HCT116 (cell line): ENCODE measurements at regions not wholly inside any gene's neighbourhood (a gene's known extent, or its start where the extent isn't known, plus 50 kb on each side); places are given as distances from the start of the nearest gene placed in this dataset.

Source experiments
- ATAC-seq: fragments of 200-7000 bp; cut with Tn5 transposase; 2 replicates; pipeline ENCODE4 v1.9.1; 2020; ENCODE audit warnings: mild to moderate bottlenecking, moderate library complexity
- BruUV-seq: library from RNA; stranded (reverse); fragments of 400-500 nt; replicated peaks from 2 replicates; lab custom pipeline; 2021; lab: Mats Ljungman, UMichigan
- CTCF ChIA-PET: fragments of 300-600 bp; sonication (Branson Sonifier 250); formaldehyde crosslinking; loops from one replicate; lab custom pipeline; 2021; ENCODE audit warnings: antibody characterized with exemption; lab: Charles Lee
- POLR2A ChIA-PET: fragments of 300-600, 350-600 bp; sonication (Branson Sonifier 250); formaldehyde crosslinking; loops from one replicate; lab custom pipeline; 2021; ENCODE audit warnings: antibody characterized with exemption; lab: Charles Lee
- RAD21 ChIA-PET, 2 experiments: fragments of 300-600 bp; sonication (Branson Sonifier 250); formaldehyde crosslinking; loops; one replicate each; lab custom pipeline; 2023; ENCODE audit warnings: low total read pairs in 2 of 2; ENCODE audit not compliant: uncharacterized antibody in 2 of 2, unreplicated experiment in 2 of 2, low non-redundant PET in 1 of 2; lab: Charles Lee
- DNase-seq: peaks from one replicate; pipeline ENCODE4 v3.0.0-alpha.2; 2010; ENCODE audit warnings: low read depth, low spot score
- H2AFZ ChIP-seq: fragments of 200-600 bp; shearing (Covaris generic), sonication (generic); 2 replicates; pipeline ENCODE4 v1.6.1; 2017; ENCODE audit warnings: low read depth, mixed run types, mixed read lengths, antibody characterized with exemption, low read length; ENCODE audit not compliant: poor library complexity, severe bottlenecking
- H3K27ac ChIP-seq: 2 replicates; pipeline ENCODE4 v1.5.1; 2012; ENCODE audit warnings: low read depth, low read length
- H3K27me3 ChIP-seq: fragments of 200-600 bp; sonication (generic); 2 replicates; pipeline ENCODE4 v1.6.1; 2016; ENCODE audit warnings: mixed run types, low read length, mixed read lengths; ENCODE audit not compliant: insufficient read depth
- H3K36me3 ChIP-seq, 2 experiments: fragments of 200-500 bp in 1 of 2; fragments of 200-600 bp in 1 of 2; sonication (Bioruptor generic) in 1 of 2; sonication (generic) in 1 of 2; 2 replicates each; pipeline versions ENCODE4 v1.5.1 to v1.6.1; 2014 to 2016; ENCODE audit warnings: low read length in 2 of 2, inconsistent platforms in 1 of 2, mixed read lengths in 1 of 2, mixed run types in 1 of 2; ENCODE audit not compliant: insufficient read depth in 2 of 2, control insufficient read depth in 1 of 2
- H3K4me1 ChIP-seq, 2 experiments: fragments of 200-600 bp in 1 of 2; sonication (generic) in 1 of 2; 2 replicates each; pipeline versions ENCODE4 v1.5.1 to v1.6.1; 2012 to 2017; ENCODE audit warnings: low read length in 2 of 2, inconsistent platforms in 1 of 2, mild to moderate bottlenecking in 1 of 2, mixed read lengths in 1 of 2, mixed run types in 1 of 2, moderate library complexity in 1 of 2; ENCODE audit not compliant: insufficient read depth in 2 of 2, control insufficient read depth in 1 of 2
- H3K4me2 ChIP-seq: fragments of 200-600 bp; sonication (generic); 2 replicates; pipeline ENCODE4 v1.6.1; 2017; ENCODE audit warnings: mixed run types, low read length, mixed read lengths
- H3K4me3 ChIP-seq, 2 experiments: fragments of 200-600 bp in 1 of 2; sonication (generic) in 1 of 2; replicated peaks in 1 of 2; 2 replicates each; pipeline ENCODE4 v1.5.1; 2011 to 2016; ENCODE audit warnings: low read length in 2 of 2, control low read depth in 1 of 2, low read depth in 1 of 2, mild to moderate bottlenecking in 1 of 2, mixed read lengths in 1 of 2, mixed run types in 1 of 2
- H3K79me2 ChIP-seq: fragments of 200-600 bp; sonication (generic); 2 replicates; pipeline ENCODE4 v1.6.1; 2017; ENCODE audit warnings: mild to moderate bottlenecking, mixed run types, low read length, moderate library complexity, mixed read lengths; ENCODE audit not compliant: insufficient read depth
- H3K9ac ChIP-seq: fragments of 200-600 bp; sonication (generic); 2 replicates; pipeline ENCODE4 v1.6.1; 2016; ENCODE audit warnings: low read length, mixed read lengths
- H3K9me2 ChIP-seq: fragments of 200-600 bp; sonication (generic), shearing (Covaris generic); 2 replicates; pipeline ENCODE4 v1.6.1; 2017; ENCODE audit warnings: mixed run types, mild to moderate bottlenecking, moderate library complexity; ENCODE audit not compliant: insufficient read depth
- H3K9me3 ChIP-seq, 2 experiments: fragments of 200-500 bp in 1 of 2; fragments of 200-600 bp in 1 of 2; sonication (Bioruptor generic) in 1 of 2; sonication (generic) in 1 of 2; 2 replicates each; pipeline ENCODE4 v1.6.1; 2014 to 2017; ENCODE audit warnings: low read length in 2 of 2, mixed read lengths in 2 of 2, inconsistent platforms in 1 of 2, low read depth in 1 of 2, mild to moderate bottlenecking in 1 of 2, mixed run types in 1 of 2, moderate library complexity in 1 of 2; ENCODE audit not compliant: control insufficient read depth in 1 of 2, insufficient read depth in 1 of 2
- H4K20me1 ChIP-seq: fragments of 200-600 bp; sonication (generic), shearing (Covaris generic); 2 replicates; pipeline ENCODE4 v1.6.1; 2017; ENCODE audit warnings: mixed run types, mild to moderate bottlenecking, moderate library complexity; ENCODE audit not compliant: insufficient read depth
- CEBPB ChIP-seq: IDR thresholded peaks from 2 replicates; pipeline ENCODE4 v1.6.1; 2012; ENCODE audit warnings: low read depth
- CTCF ChIP-seq, 3 experiments: fragments of 200-600 bp in 1 of 3; sonication (generic) in 1 of 3; IDR thresholded peaks in 2 of 3; conservative IDR thresholded peaks in 1 of 3; 2 replicates each; pipeline ENCODE4 v1.5.1; 2012 to 2017; ENCODE audit warnings: low read depth in 2 of 3, low read length in 2 of 3, antibody characterized with exemption in 1 of 3, borderline replicate concordance in 1 of 3, control low read depth in 1 of 3, mild to moderate bottlenecking in 1 of 3, mixed read lengths in 1 of 3, mixed run types in 1 of 3, moderate library complexity in 1 of 3; ENCODE audit not compliant: insufficient read depth in 1 of 3
- ELF1 ChIP-seq: IDR thresholded peaks from 2 replicates; pipeline ENCODE4 v1.6.1; 2012; ENCODE audit warnings: low read depth, borderline replicate concordance
- EZH2 ChIP-seq: fragments of 200-600 bp; sonication (generic); IDR thresholded peaks from 2 replicates; pipeline ENCODE4 v1.6.1; 2017; ENCODE audit warnings: antibody characterized with exemption, mixed run types
- EZH2phosphoT487 ChIP-seq: fragments of 200-600 bp; IDR thresholded peaks from 2 replicates; pipeline ENCODE4 v1.6.1; 2018; ENCODE audit warnings: antibody characterized with exemption, borderline replicate concordance
- FOSL1 ChIP-seq: IDR thresholded peaks from 2 replicates; pipeline ENCODE4 v1.6.1; 2012; ENCODE audit warnings: low read depth
- JUND ChIP-seq: IDR thresholded peaks from 2 replicates; pipeline ENCODE4 v1.6.1; 2012
- MAX ChIP-seq: IDR thresholded peaks from 2 replicates; pipeline ENCODE4 v1.6.1; 2012
- POLR2A ChIP-seq: IDR thresholded peaks from 2 replicates; pipeline ENCODE4 v1.7.0; 2011; ENCODE audit warnings: borderline replicate concordance; ENCODE audit not compliant: insufficient read depth, insufficient read length; ENCODE audit errors: extremely low read depth
- RAD21 ChIP-seq: IDR thresholded peaks from 2 replicates; pipeline ENCODE4 v1.6.1; 2012; ENCODE audit warnings: low read depth, mild to moderate bottlenecking
- SIN3A ChIP-seq: IDR thresholded peaks from 2 replicates; pipeline ENCODE4 v1.6.1; 2012; ENCODE audit warnings: low read depth
- SP1 ChIP-seq: IDR thresholded peaks from 2 replicates; pipeline ENCODE4 v1.6.1; 2012; ENCODE audit warnings: low read depth
- SRF ChIP-seq: IDR thresholded peaks from 2 replicates; pipeline ENCODE4 v1.6.1; 2012; ENCODE audit warnings: low read depth
- TCF7L2 ChIP-seq: IDR thresholded peaks from 2 replicates; pipeline ENCODE4 v1.7.0; 2011; ENCODE audit warnings: borderline replicate concordance, inconsistent platforms; ENCODE audit not compliant: insufficient read depth, insufficient read length; ENCODE audit errors: extremely low read depth
- YY1 ChIP-seq: IDR thresholded peaks from 2 replicates; pipeline ENCODE4 v1.6.1; 2011; ENCODE audit warnings: low read length, low read depth, moderate library complexity, mild to moderate bottlenecking; ENCODE audit not compliant: insufficient replicate concordance; ENCODE audit errors: extremely low read depth
- ZFX ChIP-seq: fragments of 450-650 bp; IDR thresholded peaks from 2 replicates; pipeline ENCODE4 v1.6.1; 2017
- ZNF274 ChIP-seq: fragments of 200-500 bp; sonication (Bioruptor generic); IDR thresholded peaks from 2 replicates; pipeline ENCODE4 v1.6.1; 2014; ENCODE audit warnings: mild to moderate bottlenecking, low read depth, low read length, inconsistent platforms
- intact Hi-C: fragments of 100-400 bp; cut with micrococcal nuclease; formaldehyde crosslinking; loops from 2 replicates; pipeline ENCODE4 v1.10.0; 2022
- TF ChIP-seq, protein P1 (sequence below): IDR thresholded peaks from 2 replicates; pipeline ENCODE4 v1.6.1; 2012; ENCODE audit warnings: low read depth
- TF ChIP-seq, protein P2 (sequence below): IDR thresholded peaks from 2 replicates; pipeline ENCODE4 v1.6.1; 2011; ENCODE audit warnings: mild to moderate bottlenecking, low read length, moderate library complexity; ENCODE audit not compliant: insufficient replicate concordance; ENCODE audit errors: extremely low read depth

GRCh38 chr12:45570501-45570900 lies 159.0 kb upstream of the ARID2 start:
- ChIA-PET POLR2A (no interaction called here), RAD21 (no interaction called here), CTCF (interaction anchor here (0.7 kb wide), 1 partner anchor 27 kb away, joined by 3 read pairs; no protein-coding TSS in a partner anchor)
- Histone ChIP-seq H4K20me1 (no peaks in the 10 kb centered on the region), H3K9me2 (no peaks in the 10 kb centered on the region), H3K4me2 (no peak overlapping the region), H3K9ac (no peak overlapping the region), H2AFZ (no peak overlapping the region), H3K4me3 (no peak overlapping the region), H3K4me1 (no peaks in the 10 kb centered on the region), H3K79me2 (no peaks in the 10 kb centered on the region), H3K27me3 (no peaks in the 10 kb centered on the region), H3K36me3 (no peaks in the 10 kb centered on the region), H3K9me3 (no peaks in the 10 kb centered on the region), H3K27ac (no peak overlapping the region)
- BruUV-seq = no TSS peak
- no peak for TF ChIP-seq MAX
- TF ChIP-seq SP1 = no peak
- TF ChIP-seq FOSL1 = no peak
- TF ChIP-seq, protein P1, sequence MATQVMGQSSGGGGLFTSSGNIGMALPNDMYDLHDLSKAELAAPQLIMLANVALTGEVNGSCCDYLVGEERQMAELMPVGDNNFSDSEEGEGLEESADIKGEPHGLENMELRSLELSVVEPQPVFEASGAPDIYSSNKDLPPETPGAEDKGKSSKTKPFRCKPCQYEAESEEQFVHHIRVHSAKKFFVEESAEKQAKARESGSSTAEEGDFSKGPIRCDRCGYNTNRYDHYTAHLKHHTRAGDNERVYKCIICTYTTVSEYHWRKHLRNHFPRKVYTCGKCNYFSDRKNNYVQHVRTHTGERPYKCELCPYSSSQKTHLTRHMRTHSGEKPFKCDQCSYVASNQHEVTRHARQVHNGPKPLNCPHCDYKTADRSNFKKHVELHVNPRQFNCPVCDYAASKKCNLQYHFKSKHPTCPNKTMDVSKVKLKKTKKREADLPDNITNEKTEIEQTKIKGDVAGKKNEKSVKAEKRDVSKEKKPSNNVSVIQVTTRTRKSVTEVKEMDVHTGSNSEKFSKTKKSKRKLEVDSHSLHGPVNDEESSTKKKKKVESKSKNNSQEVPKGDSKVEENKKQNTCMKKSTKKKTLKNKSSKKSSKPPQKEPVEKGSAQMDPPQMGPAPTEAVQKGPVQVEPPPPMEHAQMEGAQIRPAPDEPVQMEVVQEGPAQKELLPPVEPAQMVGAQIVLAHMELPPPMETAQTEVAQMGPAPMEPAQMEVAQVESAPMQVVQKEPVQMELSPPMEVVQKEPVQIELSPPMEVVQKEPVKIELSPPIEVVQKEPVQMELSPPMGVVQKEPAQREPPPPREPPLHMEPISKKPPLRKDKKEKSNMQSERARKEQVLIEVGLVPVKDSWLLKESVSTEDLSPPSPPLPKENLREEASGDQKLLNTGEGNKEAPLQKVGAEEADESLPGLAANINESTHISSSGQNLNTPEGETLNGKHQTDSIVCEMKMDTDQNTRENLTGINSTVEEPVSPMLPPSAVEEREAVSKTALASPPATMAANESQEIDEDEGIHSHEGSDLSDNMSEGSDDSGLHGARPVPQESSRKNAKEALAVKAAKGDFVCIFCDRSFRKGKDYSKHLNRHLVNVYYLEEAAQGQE = no peak
- no peak for TF ChIP-seq SIN3A
- TF ChIP-seq ZNF274 = no peak
- TF ChIP-seq SRF = no peak
- no peak for TF ChIP-seq YY1
- no peak for TF ChIP-seq RAD21
- TF ChIP-seq EZH2phosphoT487 = no peak
- TF ChIP-seq JUND = no peak
- no peak for TF ChIP-seq EZH2
- TF ChIP-seq CTCF (IDR thresholded peaks at IDR 0.05 in 2 of 3, conservative IDR thresholded peaks at IDR 0.05 in 1 of 3; ENCODE audit: borderline replicate concordance in 1 of 3, insufficient read depth in 1 of 3, low read depth in 2 of 3, low read length in 2 of 3) = no peak
- TF ChIP-seq, protein P2, sequence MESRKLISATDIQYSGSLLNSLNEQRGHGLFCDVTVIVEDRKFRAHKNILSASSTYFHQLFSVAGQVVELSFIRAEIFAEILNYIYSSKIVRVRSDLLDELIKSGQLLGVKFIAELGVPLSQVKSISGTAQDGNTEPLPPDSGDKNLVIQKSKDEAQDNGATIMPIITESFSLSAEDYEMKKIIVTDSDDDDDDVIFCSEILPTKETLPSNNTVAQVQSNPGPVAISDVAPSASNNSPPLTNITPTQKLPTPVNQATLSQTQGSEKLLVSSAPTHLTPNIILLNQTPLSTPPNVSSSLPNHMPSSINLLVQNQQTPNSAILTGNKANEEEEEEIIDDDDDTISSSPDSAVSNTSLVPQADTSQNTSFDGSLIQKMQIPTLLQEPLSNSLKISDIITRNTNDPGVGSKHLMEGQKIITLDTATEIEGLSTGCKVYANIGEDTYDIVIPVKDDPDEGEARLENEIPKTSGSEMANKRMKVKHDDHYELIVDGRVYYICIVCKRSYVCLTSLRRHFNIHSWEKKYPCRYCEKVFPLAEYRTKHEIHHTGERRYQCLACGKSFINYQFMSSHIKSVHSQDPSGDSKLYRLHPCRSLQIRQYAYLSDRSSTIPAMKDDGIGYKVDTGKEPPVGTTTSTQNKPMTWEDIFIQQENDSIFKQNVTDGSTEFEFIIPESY = no peak
- TF ChIP-seq ZFX = no peak
- TF ChIP-seq ELF1 = no peak
- TF ChIP-seq POLR2A = no peak
- TF ChIP-seq CEBPB = no peak
- TF ChIP-seq TCF7L2 = no peak
- no peak for DNase-seq
- intact Hi-C loops = no loop called here
- no peak for ATAC-seq
